Fibroblast of the aortic adventitia (primary cell): ENCODE measurements at regions not wholly inside any gene's neighbourhood (a gene's known extent, or its start where the extent isn't known, plus 50 kb on each side); places are given as distances from the start of the nearest gene placed in this dataset.

Source experiments
- DNase-seq: peaks from one replicate; pipeline ENCODE4 v3.0.0-alpha.2; 2010; ENCODE audit warnings: low read depth
- H3K4me3 ChIP-seq: 2 replicates; pipeline ENCODE4 v1.5.1; 2011; ENCODE audit warnings: low read depth, mild to moderate bottlenecking, control low read depth, low read length, moderate library complexity
- TF ChIP-seq, protein P1 (sequence below): IDR thresholded peaks from 2 replicates; pipeline ENCODE4 v1.5.1; 2011; ENCODE audit warnings: mild to moderate bottlenecking, low read length, control low read depth, inconsistent platforms; ENCODE audit not compliant: insufficient read depth

DNA sequence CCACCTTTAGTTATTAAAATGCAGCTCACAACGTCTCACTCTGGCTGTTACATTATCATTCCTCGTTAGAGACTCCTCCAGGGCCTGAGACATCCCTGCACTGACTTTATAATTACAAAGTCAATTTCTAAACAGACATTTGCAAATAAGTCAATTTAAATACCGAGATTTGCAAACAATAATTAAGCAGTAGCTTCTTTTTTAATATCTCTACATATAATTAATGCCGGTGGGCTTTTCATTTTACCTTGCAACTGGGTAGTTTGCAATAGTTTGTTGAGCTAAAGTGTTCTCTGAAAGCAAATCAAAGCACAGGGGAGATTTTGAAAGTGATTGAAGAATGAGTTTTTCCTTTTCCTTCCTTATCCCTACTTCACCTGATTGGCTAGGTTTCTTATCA lies 154.4 kb downstream of the TLR4 start:
- no peak for DNase-seq
- H3K4me3 ChIP-seq = no peak overlapping the region
- TF ChIP-seq, protein P1, sequence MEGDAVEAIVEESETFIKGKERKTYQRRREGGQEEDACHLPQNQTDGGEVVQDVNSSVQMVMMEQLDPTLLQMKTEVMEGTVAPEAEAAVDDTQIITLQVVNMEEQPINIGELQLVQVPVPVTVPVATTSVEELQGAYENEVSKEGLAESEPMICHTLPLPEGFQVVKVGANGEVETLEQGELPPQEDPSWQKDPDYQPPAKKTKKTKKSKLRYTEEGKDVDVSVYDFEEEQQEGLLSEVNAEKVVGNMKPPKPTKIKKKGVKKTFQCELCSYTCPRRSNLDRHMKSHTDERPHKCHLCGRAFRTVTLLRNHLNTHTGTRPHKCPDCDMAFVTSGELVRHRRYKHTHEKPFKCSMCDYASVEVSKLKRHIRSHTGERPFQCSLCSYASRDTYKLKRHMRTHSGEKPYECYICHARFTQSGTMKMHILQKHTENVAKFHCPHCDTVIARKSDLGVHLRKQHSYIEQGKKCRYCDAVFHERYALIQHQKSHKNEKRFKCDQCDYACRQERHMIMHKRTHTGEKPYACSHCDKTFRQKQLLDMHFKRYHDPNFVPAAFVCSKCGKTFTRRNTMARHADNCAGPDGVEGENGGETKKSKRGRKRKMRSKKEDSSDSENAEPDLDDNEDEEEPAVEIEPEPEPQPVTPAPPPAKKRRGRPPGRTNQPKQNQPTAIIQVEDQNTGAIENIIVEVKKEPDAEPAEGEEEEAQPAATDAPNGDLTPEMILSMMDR = no peak

DNA sequence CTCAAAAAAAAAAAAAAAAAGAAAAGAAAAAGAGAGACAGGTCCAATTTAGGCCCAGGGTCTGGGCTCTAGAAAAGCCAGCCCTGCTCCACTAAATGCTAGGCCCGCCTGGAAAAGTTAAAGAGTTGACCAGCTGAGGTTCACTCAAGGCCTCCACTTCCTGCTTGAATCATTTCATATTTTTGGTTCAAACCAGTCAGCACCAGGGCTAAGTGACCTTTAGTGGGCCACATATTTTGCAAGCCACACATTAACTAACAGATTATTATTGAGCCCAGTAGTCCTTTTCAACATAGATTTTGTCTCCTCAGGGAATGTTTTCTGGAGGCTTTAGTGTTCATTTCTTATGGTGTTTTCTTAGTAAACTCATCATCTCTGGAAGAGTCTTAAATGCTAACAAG lies 156.6 kb downstream of the TLR4 start:
- no peak overlapping the region for H3K4me3 ChIP-seq
- TF ChIP-seq, protein P1 = no peak
- DNase-seq = no peak

- TF ChIP-seq, protein P1 = no peak
- no peak for DNase-seq
- H3K4me3 ChIP-seq = no peak overlapping the region
These were observed 160.3 kb downstream of the TLR4 start for GRCh38 chr9:117864385-117865057.

DNA sequence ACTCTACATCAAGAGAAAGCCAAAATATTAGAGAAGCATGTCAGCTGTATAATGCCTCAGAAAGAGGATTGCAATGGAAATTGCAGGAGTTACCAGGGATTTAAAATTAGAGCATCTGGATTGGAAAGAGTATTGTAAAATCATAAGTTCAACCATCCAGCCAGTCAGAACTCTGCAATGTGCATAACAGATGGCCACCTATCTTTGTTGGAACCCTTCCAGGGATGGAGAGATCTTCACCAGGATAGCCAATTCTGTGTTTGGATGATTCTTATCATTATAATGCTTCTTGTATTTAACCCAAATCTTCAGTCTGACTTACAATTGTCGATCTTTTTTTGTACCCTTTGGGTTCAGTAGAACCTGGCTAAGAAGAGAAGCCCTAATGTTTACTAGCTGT lies 164.4 kb downstream of the TLR4 start:
- TF ChIP-seq, protein P1 = no peak
- H3K4me3 ChIP-seq = no peak overlapping the region
- no peak for DNase-seq

DNA sequence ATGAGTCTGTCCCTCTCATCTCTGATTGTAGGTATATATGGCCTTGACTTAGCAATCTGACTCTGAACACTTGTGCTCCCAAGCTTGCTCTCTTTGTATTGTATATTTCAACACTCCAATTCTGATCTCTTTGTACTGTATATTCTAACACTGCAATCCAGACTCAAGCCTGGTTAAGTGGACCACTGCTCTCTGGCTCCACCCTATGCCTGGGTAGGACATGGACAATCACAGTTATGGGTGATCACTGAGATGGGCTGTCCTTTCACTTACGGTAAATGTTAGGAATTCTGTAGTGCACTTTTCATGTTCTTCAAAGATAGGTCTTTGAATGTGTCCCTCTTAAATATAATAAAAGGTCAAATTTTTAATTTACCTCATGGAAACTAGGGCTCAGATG lies 165.1 kb downstream of the TLR4 start:
- DNase-seq = no peak
- TF ChIP-seq, protein P1 = no peak
- H3K4me3 ChIP-seq = no peak overlapping the region

- DNase-seq = no peak
- TF ChIP-seq, protein P1 = no peak
These were observed 165.5 kb downstream of the TLR4 start for GRCh38 chr9:117869712-117870111.

GRCh38 chr9:117873664-117874063 lies 169.5 kb downstream of the TLR4 start:
- H3K4me3 ChIP-seq = no peak overlapping the region
- TF ChIP-seq, protein P1 = no peak
- no peak for DNase-seq

More at GRCh38 chr9:117869712-117870111, 165.5 kb downstream of the TLR4 start:
- no peak overlapping the region for H3K4me3 ChIP-seq
